ENCODE measurements at regions not wholly inside any gene's neighbourhood (a gene's known extent, or its start where the extent isn't known, plus 50 kb on each side); places are given as distances from the start of the nearest gene placed in this dataset.

- TF ChIP-seq CTCF (IDR thresholded peaks at IDR 0.05; ENCODE audit: low read depth, low read length), result no peak
- no peak overlapping the region for H3K4me3 ChIP-seq (ENCODE audit: low read depth, low read length)
Observed at GRCh38 chr11:23179609-23180008, 319.3 kb upstream of the CCDC179 start.

GRCh38 chr11:23181022-23181807, 320.9 kb upstream of the CCDC179 start:
- no peak for TF ChIP-seq CTCF (IDR thresholded peaks at IDR 0.05; ENCODE audit: low read depth, low read length)
- H3K4me3 ChIP-seq (ENCODE audit: low read depth, low read length), result no peak overlapping the region

DNA sequence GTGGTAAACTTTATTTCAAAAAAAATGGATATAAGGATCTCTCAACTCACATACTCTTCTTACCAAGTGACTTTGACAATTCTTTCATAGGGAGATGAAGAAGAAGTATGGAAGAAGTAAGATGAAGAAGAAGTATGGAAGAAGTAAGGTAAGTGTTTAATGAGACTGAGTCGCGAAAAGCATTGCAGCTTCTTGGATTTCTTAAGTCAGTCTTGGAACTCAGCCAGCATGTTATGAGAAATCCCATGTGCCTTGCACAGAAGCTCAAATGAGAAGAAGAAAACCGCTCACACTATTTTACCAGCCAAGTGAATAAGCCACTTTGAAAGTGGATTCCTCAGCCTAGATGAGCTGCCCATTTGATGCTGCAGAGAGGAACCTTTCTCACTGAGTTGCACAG, 332.0 kb upstream of the CCDC179 start:
- H3K4me3 ChIP-seq (ENCODE audit: low read depth, low read length), result no peak overlapping the region
- no peak for TF ChIP-seq CTCF (IDR thresholded peaks at IDR 0.05; ENCODE audit: low read depth, low read length)

- no peak overlapping the region for H3K4me3 ChIP-seq (ENCODE audit: low read depth, low read length)
- TF ChIP-seq CTCF (IDR thresholded peaks at IDR 0.05; ENCODE audit: low read depth, low read length), result no peak
Observed at GRCh38 chr11:23201936-23202522, 341.8 kb upstream of the CCDC179 start.

- no peak for TF ChIP-seq CTCF (IDR thresholded peaks at IDR 0.05; ENCODE audit: low read depth, low read length)
- H3K4me3 ChIP-seq (ENCODE audit: low read depth, low read length), result no peak overlapping the region
Observed at GRCh38 chr11:23202611-23203010, 342.3 kb upstream of the CCDC179 start.

GRCh38 chr11:23205156-23205871, 345.0 kb upstream of the CCDC179 start:
- TF ChIP-seq CTCF (IDR thresholded peaks at IDR 0.05; ENCODE audit: low read depth, low read length), result no peak
- no peak overlapping the region for H3K4me3 ChIP-seq (ENCODE audit: low read depth, low read length)
